ENCODE measurements at regions not wholly inside any gene's neighbourhood (a gene's known extent, or its start where the extent isn't known, plus 50 kb on each side); places are given as distances from the start of the nearest gene placed in this dataset.
"Not testable (repeated sequence)": the region's sequence is repeated elsewhere in the genome, so short reads cannot be mapped to it uniquely, and the experiment has no call there.

DNA sequence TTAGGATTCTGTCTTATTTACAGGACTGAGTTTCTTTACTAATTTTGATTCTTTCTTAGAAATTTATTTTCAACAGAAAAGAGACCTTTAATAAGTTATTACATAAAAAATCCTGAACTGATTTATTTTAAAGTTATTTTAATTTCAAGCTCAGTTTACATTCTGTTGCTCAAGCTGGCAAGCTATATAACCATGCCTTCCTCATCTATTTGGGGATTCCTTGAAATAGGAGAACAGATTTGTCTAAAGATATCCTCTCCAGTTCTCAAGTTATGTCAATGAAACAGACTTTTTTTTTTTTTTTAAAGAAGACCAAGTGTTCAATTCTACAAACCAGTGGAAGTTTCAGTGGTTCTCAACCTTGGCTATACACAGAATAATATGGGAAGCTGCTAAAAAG is 103.3 kb upstream of the TRHDE start:
- no peak for DNase-seq

- DNase-seq, result no peak
Measured at GRCh38 chr12:72173974-72174373, 98.2 kb upstream of the TRHDE start.

GRCh38 chr12:72178244-72178643 is 93.9 kb upstream of the TRHDE start:
- no peak for DNase-seq

DNA sequence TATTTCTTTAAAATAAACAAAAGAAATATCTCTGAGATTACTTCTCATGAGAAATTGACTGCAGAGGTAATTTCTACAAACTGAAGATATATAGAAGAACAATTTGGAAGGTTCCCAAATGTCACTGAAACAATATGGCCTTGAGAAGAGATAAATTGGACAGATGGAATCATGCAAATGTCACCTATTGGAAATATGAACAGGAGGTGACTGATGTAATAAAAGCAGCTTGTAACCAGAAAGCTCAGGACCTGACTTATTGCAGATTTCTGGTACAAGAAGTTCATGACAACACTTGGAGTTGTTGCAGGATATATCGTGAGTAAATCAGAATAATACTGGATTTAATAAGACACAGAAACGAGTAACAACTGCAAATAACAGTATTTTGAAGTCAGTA is 93.3 kb upstream of the TRHDE start:
- no peak for DNase-seq

DNA sequence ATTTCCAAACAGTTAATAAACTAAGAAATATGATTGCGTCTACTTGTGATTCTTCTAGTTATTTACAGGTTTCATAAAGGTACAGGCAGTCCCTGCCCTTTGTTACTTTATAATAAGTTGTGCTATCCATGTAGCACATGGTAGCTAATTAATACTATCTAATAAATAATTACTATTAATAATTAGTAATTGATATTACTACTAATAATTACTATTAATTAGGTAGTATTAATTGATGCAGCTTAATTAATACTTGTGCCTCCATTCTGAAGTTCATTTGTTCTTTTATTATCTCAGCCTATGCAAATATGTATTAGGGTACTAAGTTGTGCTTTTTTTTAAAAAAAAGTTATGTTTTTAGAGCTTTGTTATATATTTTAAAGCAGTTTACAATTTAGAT is 92.3 kb upstream of the TRHDE start:
- DNase-seq, result no peak

DNA sequence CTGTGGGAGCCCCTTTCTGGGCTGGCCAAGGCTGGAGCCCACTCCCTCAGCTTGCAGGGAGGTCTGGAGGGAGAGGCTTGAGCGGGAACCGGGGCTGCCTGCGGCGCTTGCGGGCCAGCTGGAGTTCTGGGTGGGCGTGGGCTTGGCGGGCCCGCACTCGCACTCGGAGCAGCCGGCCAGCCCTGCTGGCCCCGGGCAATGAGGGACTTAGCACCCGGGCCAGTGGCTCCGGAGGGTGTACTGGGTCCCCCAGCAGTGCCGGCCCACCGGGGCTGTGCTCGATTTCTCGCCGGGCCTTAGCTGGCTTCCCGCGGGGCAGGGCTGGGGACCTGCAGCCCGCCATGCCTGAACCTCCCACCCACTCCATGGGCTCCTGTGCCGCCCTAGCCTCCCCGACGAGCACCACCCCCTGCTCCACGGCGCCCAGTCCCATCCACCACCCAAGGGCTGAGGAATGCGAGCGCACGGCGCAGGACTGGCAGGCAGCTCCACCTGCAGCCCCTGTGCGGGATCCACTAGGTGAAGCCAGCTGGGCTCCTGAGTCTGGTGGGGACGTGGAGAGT is 87.1 kb upstream of the TRHDE start:
- DNase-seq, result not testable (repeated sequence)

DNA sequence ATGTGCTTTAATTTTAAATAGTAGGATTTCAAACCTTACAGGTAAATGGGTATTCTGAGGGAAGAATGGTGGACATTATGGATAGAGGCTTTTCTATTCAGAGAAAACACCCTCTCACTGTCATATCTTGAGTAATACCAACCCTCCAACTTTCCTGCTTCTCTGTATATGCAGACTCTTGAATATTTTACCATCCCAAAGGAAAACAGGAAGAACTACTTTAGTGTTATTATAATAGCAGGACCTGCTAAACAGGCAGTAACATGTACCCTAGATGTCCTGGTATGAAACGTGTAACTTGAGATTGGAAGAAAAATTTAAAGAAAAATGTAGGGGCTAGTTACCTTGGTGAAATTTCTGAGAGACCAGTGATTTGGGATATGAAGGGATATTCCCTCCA is 82.9 kb upstream of the TRHDE start:
- no peak for DNase-seq

- no peak for DNase-seq
Measured at GRCh38 chr12:72191761-72192160, 80.4 kb upstream of the TRHDE start.

- DNase-seq, result no peak
Measured at GRCh38 chr12:72197790-72198189, 74.4 kb upstream of the TRHDE start.

DNA sequence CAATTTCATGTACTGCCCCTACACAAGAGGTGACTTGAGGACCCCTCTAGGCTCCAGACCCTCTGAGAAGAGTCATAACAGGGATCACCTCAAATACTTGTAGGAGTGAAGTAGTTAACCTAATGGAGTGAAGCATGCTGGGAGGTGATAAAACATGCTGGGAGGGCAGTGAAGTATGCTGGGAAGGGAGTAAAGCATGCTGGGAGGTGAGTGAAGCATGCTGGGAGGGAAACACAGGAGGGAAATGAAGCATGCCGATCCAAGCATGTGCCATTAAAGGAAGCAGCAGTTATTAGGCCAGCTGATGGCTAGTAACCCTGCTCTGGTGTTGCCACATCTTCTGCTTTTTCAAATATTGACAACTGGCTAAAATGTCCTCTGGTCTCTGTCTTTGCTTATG is 70.7 kb upstream of the TRHDE start:
- DNase-seq, result no peak

DNA sequence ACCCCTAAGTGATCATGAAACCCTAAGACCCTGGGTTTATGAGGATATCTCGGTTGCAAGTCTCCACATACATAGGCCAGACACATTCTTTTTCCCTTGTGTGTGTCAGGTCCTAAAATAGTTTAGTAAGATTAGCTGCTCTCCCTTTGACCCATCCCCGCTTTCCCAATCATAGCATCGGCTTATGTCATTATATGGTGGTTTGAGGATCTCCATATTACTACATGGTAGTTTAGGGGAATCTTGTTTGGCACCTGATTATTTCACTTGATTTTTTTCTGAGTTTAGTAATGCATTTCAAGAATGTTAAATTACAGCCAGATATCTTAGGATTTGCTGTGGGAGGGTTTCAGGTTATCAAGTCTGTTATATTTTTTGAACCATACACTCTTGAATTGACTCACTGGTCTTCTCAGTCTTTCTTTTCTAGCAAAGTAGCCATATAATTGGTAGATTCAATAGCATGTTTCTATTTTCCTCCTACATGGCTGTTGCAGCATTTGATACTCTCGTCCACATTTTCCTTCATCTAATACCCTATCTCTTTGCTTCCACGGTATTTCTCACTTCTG is 68.3 kb upstream of the TRHDE start:
- DNase-seq, result no peak

- DNase-seq, result no peak
Measured at GRCh38 chr12:72207079-72207478, 65.1 kb upstream of the TRHDE start.

DNA sequence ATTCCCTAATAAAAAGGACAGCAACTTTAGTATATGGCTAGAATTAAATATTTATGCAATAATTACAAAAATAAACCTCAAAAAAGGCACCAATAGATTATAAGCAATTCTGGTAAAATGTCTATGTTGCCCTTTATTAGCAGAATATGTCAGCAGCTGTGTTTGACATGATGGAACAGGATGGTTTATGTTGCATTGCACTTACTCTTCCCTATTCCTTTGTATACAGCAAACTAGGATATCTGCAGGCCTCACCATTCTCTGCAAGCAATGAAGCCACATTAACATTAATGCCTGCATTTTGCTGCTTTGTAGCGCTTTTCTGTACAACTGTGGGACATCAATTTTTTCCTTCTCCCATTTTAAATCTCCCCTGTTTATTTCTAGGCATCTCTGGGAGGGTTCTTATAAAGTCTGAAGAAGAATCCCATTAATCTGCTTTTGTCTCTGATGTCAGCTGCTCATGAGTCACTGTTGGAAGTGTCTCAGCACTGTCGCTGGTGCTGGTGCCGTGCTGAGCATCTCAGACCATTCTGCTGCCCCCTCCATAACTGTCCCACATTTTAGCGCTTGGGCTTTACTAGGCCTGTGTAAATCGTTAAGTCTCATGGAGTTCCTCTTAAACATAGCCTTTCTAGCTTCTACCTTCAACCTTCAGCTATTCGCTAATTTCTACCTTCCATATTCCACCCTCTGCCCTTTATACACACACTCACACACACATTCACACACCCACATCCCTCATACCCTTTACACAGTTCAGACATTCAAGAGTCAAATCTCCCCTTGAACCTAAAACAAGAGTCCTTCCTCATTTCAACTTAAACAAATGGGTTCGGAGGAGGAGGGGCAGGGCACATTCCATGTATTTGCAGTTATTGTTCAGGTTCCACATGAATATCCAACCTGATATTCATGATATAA is 64.4 kb upstream of the TRHDE start:
- DNase-seq, result no peak

DNA sequence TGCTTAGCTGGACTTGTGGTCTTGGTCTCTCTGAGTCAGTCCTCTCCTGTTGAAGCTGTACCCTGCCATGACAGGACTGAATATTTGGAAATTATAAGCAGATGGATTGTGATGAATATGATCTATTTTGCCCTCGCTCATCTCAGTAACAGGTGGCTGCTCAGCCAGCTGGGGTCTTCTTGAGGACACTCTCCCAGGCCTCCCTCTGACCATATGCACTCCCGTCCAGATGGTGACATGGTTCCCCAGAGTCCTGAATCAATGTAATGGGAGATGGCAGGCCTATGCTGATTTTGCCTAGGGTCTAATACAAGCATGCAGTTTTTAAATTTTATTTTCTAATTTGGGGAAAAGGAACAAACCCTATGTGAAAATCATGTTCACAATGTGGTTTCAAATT is 63.1 kb upstream of the TRHDE start:
- DNase-seq, result no peak

GRCh38 chr12:72214163-72214562 is 58.0 kb upstream of the TRHDE start:
- DNase-seq, result no peak

GRCh38 chr12:72215287-72215686 is 56.9 kb upstream of the TRHDE start:
- DNase-seq, result not testable (repeated sequence)

- no peak for DNase-seq
Measured at GRCh38 chr12:72219937-72220336, 52.2 kb upstream of the TRHDE start.
